A549 (cell line): ENCODE measurements at regions not wholly inside any gene's neighbourhood (a gene's known extent, or its start where the extent isn't known, plus 50 kb on each side); places are given as distances from the start of the nearest gene placed in this dataset.

Source experiments
- ATAC-seq, 2 experiments: fragments of 200-7000 bp in 1 of 2; fragments of >200 bp in 1 of 2; cut with Nextera tagmentation in 1 of 2; cut with Tn5 transposase in 1 of 2; 3 replicates each; pipeline versions ENCODE4 v1.8.0 to v1.9.1; 2018 to 2020; ENCODE audit warnings: mild to moderate bottlenecking in 1 of 2, moderate library complexity in 1 of 2
- CTCF ChIA-PET: fragments of 300-600 bp; sonication (Branson Sonifier 250); formaldehyde crosslinking; extraction: SDS; loops from one replicate; lab custom pipeline; 2021; ENCODE audit warnings: antibody characterized with exemption, inconsistent platforms; lab: Yijun Ruan, JAX
- POLR2A ChIA-PET: fragments of 350-600 bp; formaldehyde crosslinking; extraction: SDS; loops from one replicate; lab custom pipeline; 2021; ENCODE audit warnings: antibody characterized with exemption, inconsistent platforms; lab: Yijun Ruan, JAX
- DNase-seq, 2 experiments: peaks; one replicate each; pipeline versions ENCODE4 v3.0.0 to v3.0.0-alpha.2; 2011 to 2016; ENCODE audit warnings: low read depth in 1 of 2, low spot score in 1 of 2
- FAIRE-seq: peaks from 2 replicates; lab custom pipeline; 2011; peaks lifted over from hg19 to GRCh38; lab: Jason Lieb, UNC
- H3K27ac ChIP-seq, 2 experiments: fragments of >200 bp; sonication (Bioruptor Twin); formaldehyde crosslinking; 3 replicates each; pipeline ENCODE4 v1.5.1; 2016 to 2017
- H3K4me1 ChIP-seq: fragments of >200 bp; sonication (Bioruptor Twin); formaldehyde crosslinking; 3 replicates; pipeline ENCODE4 v1.6.1; 2016
- H3K4me2 ChIP-seq: fragments of >200 bp; sonication (Bioruptor Twin); formaldehyde crosslinking; 3 replicates; pipeline ENCODE4 v1.6.1; 2016
- H3K4me3 ChIP-seq: fragments of >200 bp; sonication (Bioruptor Twin); formaldehyde crosslinking; 3 replicates; pipeline ENCODE4 v1.5.1; 2016
- H3K9me3 ChIP-seq: fragments of >200 bp; sonication (Bioruptor Twin); formaldehyde crosslinking; 3 replicates; pipeline ENCODE4 v1.6.1; 2016
- ATOH8 ChIP-seq: fragments of 250-450 bp; sonication (Bioruptor Pico); IDR thresholded peaks from 2 replicates; pipeline ENCODE4 v1.5.0; 2020; ENCODE audit warnings: low read depth, mild to moderate bottlenecking, moderate library complexity
- BHLHE40 ChIP-seq: IDR thresholded peaks from 2 replicates; pipeline ENCODE4 v1.6.1; 2012; ENCODE audit warnings: low read depth, low read length, inconsistent platforms
- CTCF ChIP-seq: fragments of >200 bp; sonication (Bioruptor Twin); formaldehyde crosslinking; IDR thresholded peaks from 3 replicates; pipeline ENCODE4 v1.5.1; 2016
- FOSB ChIP-seq: fragments of 250-450 bp; sonication (Bioruptor Pico); IDR thresholded peaks from 2 replicates; pipeline ENCODE4 v1.5.0; 2020; ENCODE audit warnings: mild to moderate bottlenecking, moderate library complexity
- FOSL2 ChIP-seq, 2 experiments: fragments of 450-650 bp in 1 of 2; fragments of >200 bp in 1 of 2; sonication (Bioruptor Twin) in 1 of 2; formaldehyde crosslinking; IDR thresholded peaks; 2 replicates each; pipeline versions ENCODE4 v1.5.0 to v1.6.1; 2016 to 2020; ENCODE audit warnings: mild to moderate bottlenecking in 1 of 2, moderate library complexity in 1 of 2
- HDAC2 ChIP-seq: fragments of 200-600 bp; sonication (generic); IDR thresholded peaks from 2 replicates; pipeline ENCODE4 v1.6.1; 2016
- HES2 ChIP-seq: fragments of >200 bp; sonication (Bioruptor Twin); formaldehyde crosslinking; IDR thresholded peaks from 2 replicates; pipeline ENCODE4 v1.6.1; 2016
- HEYL ChIP-seq: fragments of 250-450 bp; sonication (Bioruptor Pico); IDR thresholded peaks from 2 replicates; pipeline ENCODE4 v1.8.0; 2021; ENCODE audit warnings: mild to moderate bottlenecking, moderate library complexity
- HOXA7 ChIP-seq: fragments of 250-450 bp; sonication (Bioruptor Pico); IDR thresholded peaks from 2 replicates; pipeline ENCODE4 v1.5.0; 2020; ENCODE audit warnings: mild to moderate bottlenecking, moderate library complexity
- HOXB13 ChIP-seq: fragments of 250-450 bp; sonication (Bioruptor Pico); IDR thresholded peaks from 2 replicates; pipeline ENCODE4 v1.5.0; 2020; ENCODE audit warnings: low read depth, mild to moderate bottlenecking, moderate library complexity
- HOXB5 ChIP-seq: fragments of 250-450 bp; sonication (Bioruptor Pico); IDR thresholded peaks from 2 replicates; pipeline ENCODE4 v1.5.0; 2020; ENCODE audit warnings: mild to moderate bottlenecking, moderate library complexity
- JUNB ChIP-seq: fragments of >200 bp; sonication (Bioruptor Twin); formaldehyde crosslinking; IDR thresholded peaks from 2 replicates; pipeline ENCODE4 v1.6.1; 2016
- KDM5A ChIP-seq: fragments of 200-600 bp; sonication (generic); IDR thresholded peaks from 2 replicates; pipeline ENCODE4 v1.6.1; 2016; ENCODE audit warnings: antibody characterized with exemption, mild to moderate bottlenecking
- MYC ChIP-seq: IDR thresholded peaks from 2 replicates; pipeline ENCODE4 v1.6.1; 2012; ENCODE audit warnings: mild to moderate bottlenecking, inconsistent platforms, low read length, improper control_type of control experiment, borderline replicate concordance
- PHF8 ChIP-seq: fragments of 200-600 bp; sonication (generic); IDR thresholded peaks from 2 replicates; pipeline ENCODE4 v1.6.1; 2016; ENCODE audit warnings: low read depth, mild to moderate bottlenecking, antibody characterized with exemption, moderate library complexity, borderline replicate concordance
- POLR2A ChIP-seq: IDR thresholded peaks from 2 replicates; pipeline ENCODE4 v1.6.1; 2012; ENCODE audit warnings: mild to moderate bottlenecking, low read length
- POLR2AphosphoS2 ChIP-seq: conservative IDR thresholded peaks from 2 replicates; pipeline ENCODE4 v1.6.1; 2012; ENCODE audit warnings: low read length, improper control_type of control experiment, inconsistent platforms
- RCOR1 ChIP-seq: fragments of 150-350 bp; IDR thresholded peaks from 2 replicates; pipeline ENCODE4 v1.6.1; 2014; ENCODE audit warnings: antibody characterized with exemption, low read length, low read depth
- RNF2 ChIP-seq: fragments of 200-600 bp; sonication (generic); IDR thresholded peaks from 2 replicates; pipeline ENCODE4 v1.6.1; 2016; ENCODE audit warnings: low read depth, mild to moderate bottlenecking, antibody characterized with exemption, moderate library complexity, borderline replicate concordance
- SREBF2 ChIP-seq: fragments of 450-650 bp; IDR thresholded peaks from 2 replicates; pipeline ENCODE4 v1.6.1; 2014; ENCODE audit warnings: mild to moderate bottlenecking, moderate library complexity
- TFCP2L1 ChIP-seq: fragments of 250-450 bp; sonication (Bioruptor Pico); IDR thresholded peaks from 2 replicates; pipeline ENCODE4 v1.5.0; 2021; ENCODE audit warnings: mild to moderate bottlenecking
- ZC3H11A ChIP-seq: fragments of 450-650 bp; IDR thresholded peaks from 2 replicates; pipeline ENCODE4 v1.6.1; 2014; ENCODE audit warnings: antibody characterized with exemption, mild to moderate bottlenecking
- ZNF302 ChIP-seq: fragments of 250-450 bp; sonication (Bioruptor Pico); IDR thresholded peaks from 2 replicates; pipeline ENCODE4 v1.9.0; 2021; ENCODE audit warnings: inconsistent platforms, mild to moderate bottlenecking, moderate library complexity
- ZSCAN20 ChIP-seq: fragments of 250-450 bp; sonication (Bioruptor Pico); IDR thresholded peaks from 2 replicates; pipeline ENCODE4 v1.8.0; 2022; ENCODE audit warnings: mild to moderate bottlenecking, moderate library complexity
- WGBS: methylation state at CpG from one replicate; pipeline ENCODE4 v1.1.6; 2017; ENCODE audit errors: missing lambda C conversion rate; 5-methylcytosine and 5-hydroxymethylcytosine counted together
- TF ChIP-seq, protein P1 (sequence below): IDR thresholded peaks from 2 replicates; pipeline ENCODE4 v1.6.1; 2012; ENCODE audit warnings: low read depth, borderline replicate concordance
- TF ChIP-seq, protein P2 (sequence below): fragments of >200 bp; sonication (Bioruptor Twin); formaldehyde crosslinking; IDR thresholded peaks from 3 replicates; pipeline ENCODE4 v1.6.1; 2016
- TF ChIP-seq, protein P3 (sequence below): IDR thresholded peaks from 2 replicates; pipeline ENCODE4 v1.6.1; 2012

- ChIA-PET POLR2A (no interaction called here), CTCF (interaction anchor here (0.6 to 2.2 kb wide), 6 partner anchors 13 to 168 kb away, joined by 3 to 6 read pairs (median 4); partner anchors contain the start of gene LINGO1)
- H3K9me3 ChIP-seq: no peaks in the 10 kb centered on the region
- FAIRE-seq (no peak), DNase-seq (no peak), ATAC-seq (no peak)
- no peaks in the 10 kb centered on the region for H3K4me1 ChIP-seq
- no peak overlapping the region for H3K4me2 ChIP-seq
- no peak overlapping the region for H3K27ac ChIP-seq
- H3K4me3 ChIP-seq: no peak overlapping the region
- 45% methylated on average over 6 of the region's 6 CpGs for WGBS
- no peak for TF ChIP-seq CTCF
- TF ChIP-seq, protein P1, sequence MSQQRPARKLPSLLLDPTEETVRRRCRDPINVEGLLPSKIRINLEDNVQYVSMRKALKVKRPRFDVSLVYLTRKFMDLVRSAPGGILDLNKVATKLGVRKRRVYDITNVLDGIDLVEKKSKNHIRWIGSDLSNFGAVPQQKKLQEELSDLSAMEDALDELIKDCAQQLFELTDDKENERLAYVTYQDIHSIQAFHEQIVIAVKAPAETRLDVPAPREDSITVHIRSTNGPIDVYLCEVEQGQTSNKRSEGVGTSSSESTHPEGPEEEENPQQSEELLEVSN: no peak
- no peak for TF ChIP-seq JUNB
- TF ChIP-seq HEYL (CRISPR knock-in tag): no peak
- no peak for TF ChIP-seq ZC3H11A
- no peak for TF ChIP-seq ZNF302
- TF ChIP-seq HES2: no peak
- TF ChIP-seq FOSL2 (IDR thresholded peaks at IDR 0.05): no peak
- TF ChIP-seq FOSL2 (CRISPR knock-in tag; IDR thresholded peaks at IDR 0.05): no peak
- no peak for TF ChIP-seq TFCP2L1 (CRISPR knock-in tag)
- TF ChIP-seq, all 56 proteins: peak for 0
Observed at GRCh38 chr15:77715051-77715450, 82.3 kb upstream of the LINGO1 start.

GRCh38 chr15:77714555-77714954 is 81.8 kb upstream of the LINGO1 start:
- POLR2A ChIA-PET: no interaction called here
- WGBS: 38% methylated on average over 13 of the region's 13 CpGs
- no peak overlapping the region for H3K4me3 ChIP-seq
- ATAC-seq (no peak), FAIRE-seq (no peak), DNase-seq (no peak)
- no peak overlapping the region for H3K4me2 ChIP-seq
- no peak overlapping the region for H3K27ac ChIP-seq
- no peaks in the 10 kb centered on the region for H3K4me1 ChIP-seq
- H3K9me3 ChIP-seq: no peaks in the 10 kb centered on the region
- CTCF ChIA-PET: interaction anchor here (0.6 to 2.2 kb wide), 7 partner anchors 12 to 168 kb away, joined by 3 to 6 read pairs (median 4); partner anchors contain the start of gene LINGO1
- TF ChIP-seq ZSCAN20 (CRISPR knock-in tag) (no peak), PHF8 (no peak), RCOR1 (no peak), POLR2AphosphoS2 (no peak), KDM5A (no peak), POLR2A (no peak), FOSB (CRISPR knock-in tag) (no peak), HOXB5 (CRISPR knock-in tag) (no peak), HOXB13 (CRISPR knock-in tag) (no peak), RNF2 (no peak), BHLHE40 (no peak), HDAC2 (no peak), MYC (no peak), HOXA7 (CRISPR knock-in tag) (no peak), HEYL (CRISPR knock-in tag) (no peak), ATOH8 (CRISPR knock-in tag) (no peak), SREBF2 (no peak)
- TF ChIP-seq, protein P2, sequence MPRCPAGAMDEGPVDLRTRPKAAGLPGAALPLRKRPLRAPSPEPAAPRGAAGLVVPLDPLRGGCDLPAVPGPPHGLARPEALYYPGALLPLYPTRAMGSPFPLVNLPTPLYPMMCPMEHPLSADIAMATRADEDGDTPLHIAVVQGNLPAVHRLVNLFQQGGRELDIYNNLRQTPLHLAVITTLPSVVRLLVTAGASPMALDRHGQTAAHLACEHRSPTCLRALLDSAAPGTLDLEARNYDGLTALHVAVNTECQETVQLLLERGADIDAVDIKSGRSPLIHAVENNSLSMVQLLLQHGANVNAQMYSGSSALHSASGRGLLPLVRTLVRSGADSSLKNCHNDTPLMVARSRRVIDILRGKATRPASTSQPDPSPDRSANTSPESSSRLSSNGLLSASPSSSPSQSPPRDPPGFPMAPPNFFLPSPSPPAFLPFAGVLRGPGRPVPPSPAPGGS: no peak
- TF ChIP-seq, protein P3, sequence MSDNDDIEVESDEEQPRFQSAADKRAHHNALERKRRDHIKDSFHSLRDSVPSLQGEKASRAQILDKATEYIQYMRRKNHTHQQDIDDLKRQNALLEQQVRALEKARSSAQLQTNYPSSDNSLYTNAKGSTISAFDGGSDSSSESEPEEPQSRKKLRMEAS: no peak
